MM.1S (cell line): ENCODE measurements at regions not wholly inside any gene's neighbourhood (a gene's known extent, or its start where the extent isn't known, plus 50 kb on each side); places are given as distances from the start of the nearest gene placed in this dataset.

Source experiments
- EZH2 ChIP-seq: fragments of 300-600 bp; sonication (generic); optimal IDR thresholded peaks from 2 replicates; pipeline ENCODE3; 2017; ENCODE audit warnings: low read depth, mild to moderate bottlenecking, antibody characterized with exemption, low read length, mixed read lengths
- EZH2phosphoT487 ChIP-seq: fragments of 300-600 bp; sonication (generic); IDR thresholded peaks from 2 replicates; pipeline ENCODE4 v1.6.1; 2018; ENCODE audit warnings: antibody characterized with exemption, low read length
- TF ChIP-seq, protein P1 (sequence below): fragments of 300-600 bp; sonication (generic); IDR thresholded peaks from 2 replicates; pipeline ENCODE4 v1.5.1; 2016; ENCODE audit warnings: antibody characterized with exemption, low read length, mixed read lengths

- TF ChIP-seq, protein P1, sequence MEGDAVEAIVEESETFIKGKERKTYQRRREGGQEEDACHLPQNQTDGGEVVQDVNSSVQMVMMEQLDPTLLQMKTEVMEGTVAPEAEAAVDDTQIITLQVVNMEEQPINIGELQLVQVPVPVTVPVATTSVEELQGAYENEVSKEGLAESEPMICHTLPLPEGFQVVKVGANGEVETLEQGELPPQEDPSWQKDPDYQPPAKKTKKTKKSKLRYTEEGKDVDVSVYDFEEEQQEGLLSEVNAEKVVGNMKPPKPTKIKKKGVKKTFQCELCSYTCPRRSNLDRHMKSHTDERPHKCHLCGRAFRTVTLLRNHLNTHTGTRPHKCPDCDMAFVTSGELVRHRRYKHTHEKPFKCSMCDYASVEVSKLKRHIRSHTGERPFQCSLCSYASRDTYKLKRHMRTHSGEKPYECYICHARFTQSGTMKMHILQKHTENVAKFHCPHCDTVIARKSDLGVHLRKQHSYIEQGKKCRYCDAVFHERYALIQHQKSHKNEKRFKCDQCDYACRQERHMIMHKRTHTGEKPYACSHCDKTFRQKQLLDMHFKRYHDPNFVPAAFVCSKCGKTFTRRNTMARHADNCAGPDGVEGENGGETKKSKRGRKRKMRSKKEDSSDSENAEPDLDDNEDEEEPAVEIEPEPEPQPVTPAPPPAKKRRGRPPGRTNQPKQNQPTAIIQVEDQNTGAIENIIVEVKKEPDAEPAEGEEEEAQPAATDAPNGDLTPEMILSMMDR: no peak
- TF ChIP-seq EZH2: no peak
- TF ChIP-seq EZH2phosphoT487: no peak
Observed at GRCh38 chr22:22039286-22040074, 56.9 kb upstream of the TOP3B start.
